ENCODE measurements at regions not wholly inside any gene's neighbourhood (a gene's known extent, or its start where the extent isn't known, plus 50 kb on each side); places are given as distances from the start of the nearest gene placed in this dataset.

- no peak for ATAC-seq
- TF ChIP-seq ZC3H10 (CRISPR knock-in tag; IDR thresholded peaks at IDR 0.05) (no peak), OSR1 (CRISPR knock-in tag; IDR thresholded peaks at IDR 0.05) (no peak), ISL1 (CRISPR knock-in tag; IDR thresholded peaks at IDR 0.05) (no peak), ESRRG (CRISPR knock-in tag; IDR thresholded peaks at IDR 0.05) (no peak), ARNTL (CRISPR knock-in tag; IDR thresholded peaks at IDR 0.05; ENCODE audit: borderline replicate concordance, low read depth) (no peak), ZNF70 (CRISPR knock-in tag; IDR thresholded peaks at IDR 0.05) (no peak), ZNF565 (CRISPR knock-in tag; conservative IDR thresholded peaks at IDR 0.05; ENCODE audit: low read depth) (no peak), TOX (CRISPR knock-in tag; IDR thresholded peaks at IDR 0.05; ENCODE audit: borderline replicate concordance) (no peak), GLIS3 (CRISPR knock-in tag; IDR thresholded peaks at IDR 0.05) (no peak), ZNF8 (CRISPR knock-in tag; IDR thresholded peaks at IDR 0.05) (no peak)
- TF ChIP-seq, protein P1, sequence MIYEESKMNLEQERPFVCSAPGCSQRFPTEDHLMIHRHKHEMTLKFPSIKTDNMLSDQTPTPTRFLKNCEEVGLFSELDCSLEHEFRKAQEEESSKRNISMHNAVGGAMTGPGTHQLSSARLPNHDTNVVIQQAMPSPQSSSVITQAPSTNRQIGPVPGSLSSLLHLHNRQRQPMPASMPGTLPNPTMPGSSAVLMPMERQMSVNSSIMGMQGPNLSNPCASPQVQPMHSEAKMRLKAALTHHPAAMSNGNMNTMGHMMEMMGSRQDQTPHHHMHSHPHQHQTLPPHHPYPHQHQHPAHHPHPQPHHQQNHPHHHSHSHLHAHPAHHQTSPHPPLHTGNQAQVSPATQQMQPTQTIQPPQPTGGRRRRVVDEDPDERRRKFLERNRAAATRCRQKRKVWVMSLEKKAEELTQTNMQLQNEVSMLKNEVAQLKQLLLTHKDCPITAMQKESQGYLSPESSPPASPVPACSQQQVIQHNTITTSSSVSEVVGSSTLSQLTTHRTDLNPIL (CRISPR knock-in tag; IDR thresholded peaks at IDR 0.05; ENCODE audit: low read depth) = no peak
- TF ChIP-seq, protein P2, sequence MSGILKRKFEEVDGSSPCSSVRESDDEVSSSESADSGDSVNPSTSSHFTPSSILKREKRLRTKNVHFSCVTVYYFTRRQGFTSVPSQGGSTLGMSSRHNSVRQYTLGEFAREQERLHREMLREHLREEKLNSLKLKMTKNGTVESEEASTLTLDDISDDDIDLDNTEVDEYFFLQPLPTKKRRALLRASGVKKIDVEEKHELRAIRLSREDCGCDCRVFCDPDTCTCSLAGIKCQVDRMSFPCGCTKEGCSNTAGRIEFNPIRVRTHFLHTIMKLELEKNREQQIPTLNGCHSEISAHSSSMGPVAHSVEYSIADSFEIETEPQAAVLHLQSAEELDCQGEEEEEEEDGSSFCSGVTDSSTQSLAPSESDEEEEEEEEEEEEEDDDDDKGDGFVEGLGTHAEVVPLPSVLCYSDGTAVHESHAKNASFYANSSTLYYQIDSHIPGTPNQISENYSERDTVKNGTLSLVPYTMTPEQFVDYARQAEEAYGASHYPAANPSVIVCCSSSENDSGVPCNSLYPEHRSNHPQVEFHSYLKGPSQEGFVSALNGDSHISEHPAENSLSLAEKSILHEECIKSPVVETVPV (CRISPR knock-in tag; IDR thresholded peaks at IDR 0.05) = no peak
These were observed 165.7 kb downstream of the RTP5 start for GRCh38 chr2:242034996-242035814.

DNA sequence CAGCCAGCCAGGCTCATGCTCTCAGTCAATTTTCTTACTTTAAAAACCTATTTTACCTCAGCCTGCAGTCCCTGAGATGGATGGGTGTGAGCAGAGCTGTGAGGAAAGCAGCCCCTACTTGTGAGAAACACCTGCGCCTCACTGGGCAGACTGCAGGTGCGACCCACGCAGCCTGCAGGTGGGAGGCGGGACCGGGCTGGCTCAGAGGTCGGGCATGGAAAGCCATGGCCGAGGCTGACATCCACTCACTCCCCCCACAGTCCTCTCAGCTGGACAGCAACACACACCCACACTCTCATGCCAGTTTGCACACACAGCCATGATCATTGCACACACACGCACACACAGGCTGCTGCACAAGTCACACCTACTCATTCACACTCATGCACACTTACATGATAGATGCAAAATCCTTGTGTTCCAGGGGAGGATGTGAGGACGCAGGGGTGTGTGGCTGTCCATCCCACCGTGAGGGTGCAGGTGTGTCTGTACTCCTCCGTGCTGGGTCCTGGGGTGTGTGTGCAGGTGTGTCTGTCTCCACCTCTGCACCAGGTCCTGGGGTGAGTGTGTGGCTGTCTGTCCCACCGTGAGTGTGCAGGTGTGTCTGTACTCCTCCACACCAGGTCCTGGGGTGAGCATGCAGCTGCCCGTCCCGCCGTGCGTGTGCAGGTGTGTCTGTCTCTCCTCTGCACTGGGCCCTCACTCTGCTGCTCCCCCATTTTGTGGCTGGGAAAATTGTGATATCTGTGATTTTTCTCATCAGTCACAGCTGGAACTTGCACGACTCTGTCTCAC, 166.5 kb downstream of the RTP5 start:
- no peak for ATAC-seq

More for the DNA sequence above, 166.5 kb downstream of the RTP5 start:
- TF ChIP-seq ZC3H10 (CRISPR knock-in tag; IDR thresholded peaks at IDR 0.05) = no peak
- TF ChIP-seq ZNF70 (CRISPR knock-in tag; IDR thresholded peaks at IDR 0.05) = no peak
- no peak for TF ChIP-seq OSR1 (CRISPR knock-in tag; IDR thresholded peaks at IDR 0.05)
- TF ChIP-seq ZFP3 (CRISPR knock-in tag; IDR thresholded peaks at IDR 0.05) = no peak
- TF ChIP-seq PPARA (CRISPR knock-in tag; IDR thresholded peaks at IDR 0.05; ENCODE audit: borderline replicate concordance) = no peak
- no peak for TF ChIP-seq SNAI2 (CRISPR knock-in tag; IDR thresholded peaks at IDR 0.05)
- TF ChIP-seq, protein P3, sequence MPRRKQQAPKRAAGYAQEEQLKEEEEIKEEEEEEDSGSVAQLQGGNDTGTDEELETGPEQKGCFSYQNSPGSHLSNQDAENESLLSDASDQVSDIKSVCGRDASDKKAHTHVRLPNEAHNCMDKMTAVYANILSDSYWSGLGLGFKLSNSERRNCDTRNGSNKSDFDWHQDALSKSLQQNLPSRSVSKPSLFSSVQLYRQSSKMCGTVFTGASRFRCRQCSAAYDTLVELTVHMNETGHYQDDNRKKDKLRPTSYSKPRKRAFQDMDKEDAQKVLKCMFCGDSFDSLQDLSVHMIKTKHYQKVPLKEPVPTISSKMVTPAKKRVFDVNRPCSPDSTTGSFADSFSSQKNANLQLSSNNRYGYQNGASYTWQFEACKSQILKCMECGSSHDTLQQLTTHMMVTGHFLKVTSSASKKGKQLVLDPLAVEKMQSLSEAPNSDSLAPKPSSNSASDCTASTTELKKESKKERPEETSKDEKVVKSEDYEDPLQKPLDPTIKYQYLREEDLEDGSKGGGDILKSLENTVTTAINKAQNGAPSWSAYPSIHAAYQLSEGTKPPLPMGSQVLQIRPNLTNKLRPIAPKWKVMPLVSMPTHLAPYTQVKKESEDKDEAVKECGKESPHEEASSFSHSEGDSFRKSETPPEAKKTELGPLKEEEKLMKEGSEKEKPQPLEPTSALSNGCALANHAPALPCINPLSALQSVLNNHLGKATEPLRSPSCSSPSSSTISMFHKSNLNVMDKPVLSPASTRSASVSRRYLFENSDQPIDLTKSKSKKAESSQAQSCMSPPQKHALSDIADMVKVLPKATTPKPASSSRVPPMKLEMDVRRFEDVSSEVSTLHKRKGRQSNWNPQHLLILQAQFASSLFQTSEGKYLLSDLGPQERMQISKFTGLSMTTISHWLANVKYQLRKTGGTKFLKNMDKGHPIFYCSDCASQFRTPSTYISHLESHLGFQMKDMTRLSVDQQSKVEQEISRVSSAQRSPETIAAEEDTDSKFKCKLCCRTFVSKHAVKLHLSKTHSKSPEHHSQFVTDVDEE (CRISPR knock-in tag; IDR thresholded peaks at IDR 0.05) = no peak
- no peak for TF ChIP-seq ZFP30 (CRISPR knock-in tag; IDR thresholded peaks at IDR 0.05)
- TF ChIP-seq, protein P2 (CRISPR knock-in tag; IDR thresholded peaks at IDR 0.05) = no peak
- no peak for TF ChIP-seq RARB (CRISPR knock-in tag; IDR thresholded peaks at IDR 0.05)
- no peak for TF ChIP-seq ISL1 (CRISPR knock-in tag; IDR thresholded peaks at IDR 0.05)
- TF ChIP-seq CSDC2 (CRISPR knock-in tag; IDR thresholded peaks at IDR 0.05) = no peak
- TF ChIP-seq, protein P1 (CRISPR knock-in tag; IDR thresholded peaks at IDR 0.05; ENCODE audit: low read depth) = no peak
- TF ChIP-seq ZNF565 (CRISPR knock-in tag; conservative IDR thresholded peaks at IDR 0.05; ENCODE audit: low read depth) = no peak
- no peak for TF ChIP-seq ESRRG (CRISPR knock-in tag; IDR thresholded peaks at IDR 0.05)
- TF ChIP-seq ZNF8 (CRISPR knock-in tag; IDR thresholded peaks at IDR 0.05) = no peak
- TF ChIP-seq, protein P4, sequence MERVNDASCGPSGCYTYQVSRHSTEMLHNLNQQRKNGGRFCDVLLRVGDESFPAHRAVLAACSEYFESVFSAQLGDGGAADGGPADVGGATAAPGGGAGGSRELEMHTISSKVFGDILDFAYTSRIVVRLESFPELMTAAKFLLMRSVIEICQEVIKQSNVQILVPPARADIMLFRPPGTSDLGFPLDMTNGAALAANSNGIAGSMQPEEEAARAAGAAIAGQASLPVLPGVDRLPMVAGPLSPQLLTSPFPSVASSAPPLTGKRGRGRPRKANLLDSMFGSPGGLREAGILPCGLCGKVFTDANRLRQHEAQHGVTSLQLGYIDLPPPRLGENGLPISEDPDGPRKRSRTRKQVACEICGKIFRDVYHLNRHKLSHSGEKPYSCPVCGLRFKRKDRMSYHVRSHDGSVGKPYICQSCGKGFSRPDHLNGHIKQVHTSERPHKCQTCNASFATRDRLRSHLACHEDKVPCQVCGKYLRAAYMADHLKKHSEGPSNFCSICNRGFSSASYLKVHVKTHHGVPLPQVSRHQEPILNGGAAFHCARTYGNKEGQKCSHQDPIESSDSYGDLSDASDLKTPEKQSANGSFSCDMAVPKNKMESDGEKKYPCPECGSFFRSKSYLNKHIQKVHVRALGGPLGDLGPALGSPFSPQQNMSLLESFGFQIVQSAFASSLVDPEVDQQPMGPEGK (CRISPR knock-in tag; IDR thresholded peaks at IDR 0.05; ENCODE audit: borderline replicate concordance) = no peak
- TF ChIP-seq POU6F1 (CRISPR knock-in tag; IDR thresholded peaks at IDR 0.05; ENCODE audit: borderline replicate concordance, low read depth) = no peak
- no peak for TF ChIP-seq BACH2 (CRISPR knock-in tag; IDR thresholded peaks at IDR 0.05; ENCODE audit: borderline replicate concordance)

All from SK-N-SH treated with all-trans-retinoic acid at 6 μM for 48 hours (cell line).